OCI-LY3 (cell line): ENCODE measurements at regions not wholly inside any gene's neighbourhood (a gene's known extent, or its start where the extent isn't known, plus 50 kb on each side); places are given as distances from the start of the nearest gene placed in this dataset.

Source experiments
- EZH2phosphoT487 ChIP-seq: fragments of 200-600 bp; shearing (Covaris generic); IDR thresholded peaks from 2 replicates; pipeline ENCODE4 v1.6.1; 2018; ENCODE audit warnings: antibody characterized with exemption, mixed run types, low read depth
- TF ChIP-seq, protein P1 (sequence below): fragments of 200-600, 300-600 bp; sonication (generic); IDR thresholded peaks from 2 replicates; pipeline ENCODE4 v1.5.1; 2014; ENCODE audit warnings: antibody characterized with exemption, low read length, low read depth

DNA sequence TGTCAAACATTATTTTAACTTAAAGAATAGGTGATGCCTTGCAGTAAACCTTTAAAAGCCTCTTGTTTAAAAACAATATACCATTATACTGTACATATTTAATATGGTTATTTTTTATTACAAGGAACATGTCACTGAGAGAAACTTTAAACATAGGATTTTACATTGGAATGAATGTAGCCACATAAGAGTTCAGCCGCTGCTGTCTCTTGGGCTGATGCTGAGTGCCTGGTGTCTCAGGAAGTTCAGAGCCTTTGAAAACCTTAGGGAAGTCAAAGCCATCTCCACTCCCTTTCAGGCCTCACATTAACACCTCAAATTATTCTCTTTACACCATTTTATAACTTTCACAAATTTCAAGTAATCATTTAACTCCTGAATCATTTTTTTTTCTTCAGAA lies 93.5 kb upstream of the DKK2 start:
- TF ChIP-seq, protein P1, sequence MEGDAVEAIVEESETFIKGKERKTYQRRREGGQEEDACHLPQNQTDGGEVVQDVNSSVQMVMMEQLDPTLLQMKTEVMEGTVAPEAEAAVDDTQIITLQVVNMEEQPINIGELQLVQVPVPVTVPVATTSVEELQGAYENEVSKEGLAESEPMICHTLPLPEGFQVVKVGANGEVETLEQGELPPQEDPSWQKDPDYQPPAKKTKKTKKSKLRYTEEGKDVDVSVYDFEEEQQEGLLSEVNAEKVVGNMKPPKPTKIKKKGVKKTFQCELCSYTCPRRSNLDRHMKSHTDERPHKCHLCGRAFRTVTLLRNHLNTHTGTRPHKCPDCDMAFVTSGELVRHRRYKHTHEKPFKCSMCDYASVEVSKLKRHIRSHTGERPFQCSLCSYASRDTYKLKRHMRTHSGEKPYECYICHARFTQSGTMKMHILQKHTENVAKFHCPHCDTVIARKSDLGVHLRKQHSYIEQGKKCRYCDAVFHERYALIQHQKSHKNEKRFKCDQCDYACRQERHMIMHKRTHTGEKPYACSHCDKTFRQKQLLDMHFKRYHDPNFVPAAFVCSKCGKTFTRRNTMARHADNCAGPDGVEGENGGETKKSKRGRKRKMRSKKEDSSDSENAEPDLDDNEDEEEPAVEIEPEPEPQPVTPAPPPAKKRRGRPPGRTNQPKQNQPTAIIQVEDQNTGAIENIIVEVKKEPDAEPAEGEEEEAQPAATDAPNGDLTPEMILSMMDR: no peak
- TF ChIP-seq EZH2phosphoT487: no peak
